Right hindlimb (tissue), 1 donor: ENCODE measurements at regions not wholly inside any gene's neighbourhood (a gene's known extent, or its start where the extent isn't known, plus 50 kb on each side); places are given as distances from the start of the nearest gene placed in this dataset.
A peak's percentile ranks its signal among the peaks of the same experiment; 100 is the strongest.
"Not testable (repeated sequence)": the region's sequence is repeated elsewhere in the genome, so short reads cannot be mapped to it uniquely, and the experiment has no call there.

Experiments
- DNase-seq: peaks from one replicate; pipeline ENCODE4 v3.0.0-alpha.2; 2018

DNA sequence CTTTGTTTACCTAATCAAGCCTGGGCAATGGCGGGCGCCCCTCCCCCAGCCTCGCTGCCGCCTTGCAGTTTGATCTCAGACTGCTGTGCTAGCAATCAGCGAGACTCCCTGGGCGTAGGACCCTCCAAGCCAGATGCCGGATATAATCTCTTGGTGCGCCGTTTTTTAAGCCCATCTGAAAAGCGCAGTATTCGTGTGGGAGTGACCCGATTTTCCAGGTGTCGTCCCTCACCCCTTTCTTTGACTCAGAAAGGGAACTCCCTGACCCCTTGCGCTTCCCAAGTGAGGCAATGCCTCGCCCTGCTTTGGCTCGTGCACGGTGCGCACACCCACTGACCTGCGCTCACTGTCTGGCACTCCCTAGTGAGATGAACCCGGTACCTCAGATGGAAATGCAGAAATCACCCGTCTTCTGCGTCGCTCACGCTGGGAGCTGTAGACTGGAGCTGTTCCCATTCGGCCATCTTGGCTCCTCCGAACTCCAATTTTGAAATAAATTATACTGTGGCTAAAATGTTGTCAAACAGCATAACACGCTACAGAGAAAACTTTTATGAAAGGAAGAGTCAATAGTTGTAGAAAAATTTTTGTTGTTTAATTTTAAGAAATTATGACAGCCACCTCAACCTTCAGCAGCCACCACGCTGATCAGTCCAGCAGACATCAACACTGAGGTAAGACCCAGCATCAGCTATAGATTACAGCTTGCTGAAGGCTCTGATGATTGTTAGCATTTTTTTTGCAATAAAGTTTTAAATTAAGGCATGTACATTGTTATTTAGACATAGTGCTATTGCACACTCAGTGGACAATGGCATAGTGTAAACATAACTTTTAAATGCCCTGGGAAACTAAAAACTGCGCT lies 384.7 kb upstream of the DEPDC1 start:
- not testable (repeated sequence) for DNase-seq

DNA sequence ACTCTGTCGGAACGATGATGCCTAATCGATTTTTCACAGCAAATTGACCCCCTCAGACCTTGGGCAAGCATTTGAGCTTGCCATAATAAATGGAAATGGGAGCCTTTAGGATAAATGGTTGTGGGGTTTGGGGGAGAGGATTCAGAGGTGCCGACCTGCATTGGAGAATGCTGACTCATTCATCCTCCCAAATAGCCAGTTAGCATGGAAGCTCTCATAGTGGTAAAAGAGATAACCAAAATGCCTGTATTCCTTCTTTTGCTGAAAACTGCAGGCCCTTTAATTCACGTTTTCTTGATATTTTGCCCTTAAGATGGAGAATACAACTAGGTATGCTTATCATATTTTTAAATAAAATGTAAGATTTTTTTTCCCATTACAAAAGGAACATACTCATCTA lies 392.6 kb upstream of the DEPDC1 start:
- DNase-seq, result no peak

DNA sequence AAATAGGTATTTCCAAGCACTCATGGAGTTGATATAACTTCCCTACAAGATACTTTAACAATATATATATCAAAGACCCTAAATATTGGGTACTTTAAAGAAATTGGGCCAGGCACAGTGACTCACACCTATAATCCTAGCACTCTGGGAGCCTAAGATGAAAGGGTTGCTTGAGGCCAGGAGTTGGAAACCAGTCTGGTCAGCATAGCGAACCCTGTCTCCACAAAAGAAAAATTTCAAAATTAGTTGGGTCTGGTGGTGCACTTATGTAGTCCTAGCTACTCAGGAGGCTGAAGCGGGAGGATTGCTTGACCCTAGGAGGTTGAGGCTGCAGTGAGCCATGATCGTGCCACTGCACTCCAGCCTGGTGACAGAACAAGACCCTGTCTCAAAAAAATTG lies 393.9 kb upstream of the DEPDC1 start:
- DNase-seq, result no peak

DNA sequence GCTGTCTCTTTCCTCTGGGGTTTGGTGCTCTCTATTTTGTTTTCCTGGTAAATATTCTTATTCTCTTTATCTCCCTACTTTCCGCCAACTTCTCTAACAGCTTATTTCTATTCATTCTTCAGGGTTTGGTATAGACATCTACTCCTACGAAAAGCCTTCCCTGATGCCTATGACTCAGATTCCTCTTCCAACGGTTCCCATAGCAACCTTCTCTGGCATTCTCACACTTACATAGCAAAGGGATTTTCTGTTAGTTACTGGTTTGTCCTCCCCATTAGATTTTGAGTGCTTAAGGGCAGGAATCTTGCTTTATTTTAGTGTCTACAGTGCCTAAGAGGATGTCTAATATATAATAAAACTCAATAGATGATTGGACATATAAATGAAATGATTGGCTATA lies 407.6 kb upstream of the DEPDC1 start:
- no peak for DNase-seq

DNA sequence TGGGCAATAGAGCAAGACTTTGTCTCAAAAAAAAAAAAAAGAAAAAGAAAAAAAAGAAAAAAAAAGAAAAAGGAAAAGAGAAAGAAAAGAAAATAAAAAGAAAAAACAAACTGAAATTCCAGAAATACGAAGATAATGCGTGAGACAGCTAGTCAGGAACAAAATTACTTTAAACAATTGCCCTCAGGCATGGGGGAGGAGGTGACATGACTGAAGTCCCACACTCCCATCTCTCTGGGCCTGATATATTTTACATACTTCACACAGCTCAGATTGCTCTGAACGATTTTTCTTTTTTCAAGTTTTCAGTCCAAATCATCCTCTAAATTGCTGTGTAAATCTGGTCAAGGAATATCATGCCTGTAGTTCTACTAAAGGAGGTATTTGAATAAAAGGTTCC lies 409.5 kb upstream of the DEPDC1 start:
- no peak for DNase-seq

DNA sequence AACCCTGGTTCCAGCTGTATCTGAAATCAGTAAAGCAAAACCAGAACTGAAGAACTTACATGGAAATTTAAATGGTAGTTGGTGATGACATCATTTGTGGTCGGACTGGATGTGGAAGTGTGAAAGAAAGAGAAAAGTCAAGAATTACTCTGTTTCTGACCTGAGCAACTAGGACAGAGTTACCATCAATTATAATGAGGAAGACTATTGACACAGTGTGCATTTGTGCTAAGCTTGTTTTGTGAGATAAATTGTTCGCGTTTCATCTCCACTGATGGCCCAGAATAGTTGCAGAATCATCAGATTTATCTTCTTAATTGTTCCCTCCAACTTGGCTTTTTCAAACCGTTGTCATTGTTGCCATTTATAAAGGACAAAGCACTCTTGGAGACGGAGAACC lies 410.6 kb upstream of the DEPDC1 start:
- no peak for DNase-seq

DNA sequence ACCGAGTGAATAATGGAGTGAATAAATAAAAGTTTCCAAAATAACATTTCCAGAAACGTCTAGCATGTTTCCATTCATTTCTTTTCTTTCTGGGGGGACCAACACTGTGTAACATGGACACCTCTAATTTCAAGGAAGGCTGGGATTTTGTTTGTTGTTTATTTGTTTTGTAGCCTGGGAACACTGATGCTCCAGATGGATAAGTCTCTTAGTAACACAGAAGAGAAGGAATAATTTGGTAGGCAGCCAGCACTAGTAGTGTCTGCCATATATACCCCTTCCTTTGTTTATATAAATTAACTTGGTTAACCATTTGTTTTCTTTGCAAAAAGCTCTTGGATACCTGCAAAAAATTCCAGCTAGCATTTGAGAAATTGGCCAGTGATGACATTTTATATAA lies 411.4 kb upstream of the DEPDC1 start:
- DNase-seq, result no peak

DNA sequence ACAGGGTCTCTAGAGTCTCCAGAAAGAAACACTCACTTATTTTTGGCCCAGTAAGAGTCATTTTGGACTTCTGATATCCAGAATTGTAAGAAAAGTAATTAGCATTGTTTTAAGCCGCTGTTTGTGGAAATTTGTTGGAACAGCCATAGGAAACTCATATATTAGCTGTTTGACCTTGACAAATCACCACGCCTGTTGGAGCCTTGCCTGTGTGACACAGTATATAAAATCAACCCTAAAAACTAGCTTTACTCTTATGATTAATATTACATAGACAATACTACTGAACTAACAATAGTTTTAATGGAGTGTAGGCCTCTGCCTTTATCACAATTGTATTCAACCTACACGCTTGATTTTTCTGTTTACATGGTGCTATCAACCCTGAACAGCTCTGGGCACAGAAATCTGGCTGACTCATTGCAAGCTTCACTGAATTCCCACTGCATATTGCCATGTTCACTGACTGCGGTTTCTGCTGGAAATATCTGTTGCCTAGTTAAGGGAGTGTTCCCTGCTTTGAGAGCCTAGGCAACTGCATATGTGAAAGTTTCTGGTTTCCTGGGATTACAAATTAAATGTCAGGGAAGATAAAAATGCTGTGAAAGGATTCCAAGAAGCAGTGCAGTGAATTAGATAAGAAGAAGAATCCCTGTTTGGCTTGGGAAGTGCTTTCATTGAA lies 419.5 kb upstream of the DEPDC1 start:
- DNase-seq, result peak; percentile 51

DNA sequence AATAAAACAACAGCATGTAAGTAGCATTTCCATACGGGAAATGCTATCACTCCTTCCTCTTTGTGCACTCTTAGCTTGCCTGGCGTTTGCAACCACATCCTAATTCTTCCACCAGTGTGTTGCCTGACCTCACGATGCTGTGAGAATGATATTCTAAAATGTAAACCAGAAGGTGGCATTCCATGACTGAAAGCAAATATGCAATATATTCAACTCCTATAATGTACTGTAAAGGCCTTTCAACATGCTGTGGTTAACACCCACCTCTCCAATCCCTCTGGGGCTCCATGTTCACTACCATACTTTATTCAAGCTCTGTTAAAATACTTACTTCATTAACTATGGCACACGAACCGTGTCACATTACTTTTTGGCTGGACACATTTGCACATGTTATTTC lies 420.6 kb upstream of the DEPDC1 start:
- peak; percentile 29 for DNase-seq

DNA sequence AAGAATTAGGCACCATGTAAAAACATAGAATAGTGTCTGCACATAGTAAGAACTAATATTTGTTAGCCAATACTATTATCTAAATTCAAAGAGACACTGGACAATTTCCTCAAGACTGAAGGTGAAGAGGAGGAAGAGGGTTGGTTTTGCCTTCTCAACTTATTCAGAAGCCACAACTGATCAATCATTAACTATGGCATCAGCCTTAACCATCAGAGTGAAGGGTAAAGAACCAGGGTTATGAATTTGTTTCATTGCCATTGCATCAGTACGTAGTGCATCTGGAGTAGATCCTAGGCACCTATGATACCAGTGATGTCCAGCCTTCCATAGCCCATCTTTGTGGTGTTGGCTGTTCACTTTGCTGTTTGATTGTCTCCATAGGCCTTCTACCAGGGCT lies 421.7 kb upstream of the DEPDC1 start:
- DNase-seq, result no peak

DNA sequence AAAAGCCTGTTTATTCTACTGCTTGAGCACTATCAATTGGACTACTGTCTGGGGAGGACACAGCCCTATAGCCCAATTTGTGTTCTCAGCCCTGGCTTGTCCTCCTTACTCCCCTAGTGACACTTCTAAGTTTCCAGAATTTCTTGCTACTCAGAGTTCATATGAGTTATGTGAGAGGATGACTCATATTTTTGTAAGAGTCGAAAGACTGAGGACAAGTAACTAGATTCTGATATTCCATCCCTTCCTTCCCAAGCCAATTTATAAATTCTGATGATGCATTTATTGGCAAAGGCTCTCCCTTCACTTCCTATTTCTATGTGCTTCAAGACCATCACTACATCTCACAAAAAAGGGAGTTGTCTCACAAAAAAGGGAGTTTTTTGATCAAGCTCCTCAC lies 422.2 kb upstream of the DEPDC1 start:
- DNase-seq, result no peak

DNA sequence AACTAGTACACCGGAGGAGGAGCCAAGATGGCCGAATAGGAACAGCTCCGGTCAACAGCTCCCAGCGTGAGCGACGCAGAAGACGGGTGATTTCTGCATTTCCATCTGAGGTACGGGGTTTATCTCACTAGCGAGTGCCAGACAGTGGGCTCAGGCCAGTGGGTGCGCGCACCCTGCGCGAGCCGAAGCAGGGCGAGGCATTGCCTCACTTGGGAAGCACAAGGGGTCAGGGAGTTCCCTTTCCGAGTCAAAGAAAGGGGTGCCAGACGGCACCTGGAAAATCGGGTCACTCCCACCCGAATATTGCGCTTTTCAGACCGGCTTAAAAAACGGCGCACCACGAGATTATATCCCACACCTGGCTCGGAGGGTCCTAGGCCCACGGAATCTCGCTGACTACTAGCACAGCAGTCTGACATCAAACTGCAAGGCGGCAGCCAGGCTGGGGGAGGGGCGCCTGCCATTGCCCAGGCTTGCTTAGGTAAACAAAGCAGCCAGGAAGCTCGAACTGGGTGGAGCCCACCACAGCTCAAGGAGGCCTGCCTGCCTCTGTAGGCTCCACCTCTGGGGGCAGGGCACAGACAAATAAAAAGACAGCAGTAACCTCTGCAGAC lies 426.7 kb upstream of the DEPDC1 start:
- DNase-seq, result not testable (repeated sequence)

DNA sequence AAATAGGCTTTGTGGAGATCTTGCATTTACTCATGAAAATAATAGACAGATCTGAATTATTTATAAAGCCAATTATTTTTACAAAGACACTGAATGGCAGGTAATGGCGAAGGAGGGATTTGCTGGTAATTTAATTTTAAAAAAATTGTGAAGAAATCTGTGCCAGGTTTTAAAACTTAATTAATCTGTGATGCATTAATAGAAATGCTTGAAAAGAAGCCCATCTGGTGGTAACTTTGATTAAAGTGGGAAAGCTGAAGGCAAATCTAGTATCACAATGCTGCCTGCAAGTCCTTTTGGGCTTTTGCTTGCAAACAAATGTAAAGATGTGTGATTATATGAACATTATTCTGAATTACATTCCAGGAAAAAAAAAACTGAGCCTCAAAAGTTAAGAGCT lies 433.2 kb upstream of the DEPDC1 start:
- DNase-seq, result no peak

DNA sequence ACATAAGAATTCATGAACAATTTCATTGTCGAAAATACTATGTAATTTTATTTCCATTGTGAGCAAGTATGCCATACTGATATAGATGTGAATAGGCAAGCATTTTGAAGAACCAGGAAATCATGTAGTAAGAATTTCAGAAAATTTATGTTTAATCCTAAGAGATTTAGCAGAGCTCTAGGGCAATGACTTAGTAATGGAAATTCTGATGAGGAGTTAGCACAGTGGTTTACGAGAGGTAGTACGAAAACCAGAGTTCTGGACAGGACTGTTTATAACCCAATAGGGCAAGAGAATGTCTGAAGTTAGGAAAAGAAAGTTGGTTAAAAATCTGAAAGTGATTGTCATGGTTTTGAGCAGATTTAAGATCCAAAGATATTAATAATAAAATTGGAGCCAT lies 439.6 kb upstream of the DEPDC1 start:
- no peak for DNase-seq

DNA sequence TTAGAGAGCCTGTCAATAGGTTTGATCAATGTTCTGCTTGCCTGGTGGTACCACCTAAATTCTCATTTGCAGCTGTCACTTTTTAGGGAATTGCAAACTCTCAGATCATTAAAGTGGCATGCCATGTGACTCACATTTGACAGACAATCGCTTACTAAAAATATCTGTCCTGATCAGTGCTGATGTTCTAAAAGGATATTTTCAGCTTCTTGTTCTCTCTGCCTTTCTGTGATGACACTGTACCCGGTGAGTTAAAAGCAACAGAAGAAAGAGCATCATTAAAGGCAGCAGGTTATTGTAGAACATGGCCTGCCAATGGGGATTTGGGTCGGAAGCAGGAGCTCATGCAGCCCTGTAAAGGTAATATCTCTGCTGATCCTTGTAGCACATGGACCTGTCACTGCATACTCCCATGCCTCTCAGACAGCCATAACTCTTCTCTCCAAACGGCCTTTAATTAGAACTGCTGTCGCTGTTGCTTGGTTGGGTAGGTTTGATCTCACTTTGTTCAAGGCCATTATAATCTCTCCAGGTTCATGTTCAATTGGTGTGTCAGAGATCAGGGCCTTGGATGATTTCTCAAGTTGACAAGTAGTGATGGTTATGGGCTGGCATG lies 441.3 kb upstream of the DEPDC1 start:
- no peak for DNase-seq

DNA sequence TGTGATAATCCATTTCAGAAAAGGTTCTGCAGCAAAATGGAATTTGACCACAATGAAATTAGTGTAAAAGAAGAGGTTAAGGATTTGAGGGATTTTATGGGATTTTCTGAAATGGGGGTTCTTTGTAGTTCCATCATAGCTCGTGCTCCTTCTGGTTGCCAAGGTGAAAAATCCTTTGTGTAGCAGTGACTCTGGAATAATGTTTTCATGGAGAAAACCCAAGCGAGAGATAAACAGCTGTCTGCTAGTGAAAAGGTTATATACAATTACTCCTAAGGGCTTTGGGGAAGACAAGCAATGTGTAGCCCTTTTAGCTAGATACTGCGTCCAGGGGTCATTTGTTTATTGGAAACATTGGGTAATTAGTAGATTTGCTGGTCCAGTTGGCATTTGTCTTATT lies 453.2 kb upstream of the DEPDC1 start:
- no peak for DNase-seq

DNA sequence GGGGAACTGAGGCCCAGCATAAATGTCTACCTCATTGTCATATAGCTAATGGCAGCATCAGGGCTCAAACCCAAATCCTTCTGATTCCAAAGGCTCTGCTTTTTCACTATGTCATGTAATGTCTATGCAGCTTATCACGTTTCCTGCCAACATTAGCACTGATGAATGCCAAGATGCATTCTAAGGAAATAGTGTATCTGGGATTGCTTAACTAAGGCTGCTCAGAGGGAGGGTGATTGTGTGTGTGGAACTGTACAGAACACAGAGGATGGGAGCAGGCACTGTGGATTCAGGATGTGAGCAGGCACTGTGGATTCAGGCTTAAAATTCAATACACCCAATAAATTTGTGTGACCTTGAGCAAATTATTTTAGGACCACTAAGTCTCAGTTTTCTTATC lies 456.4 kb upstream of the DEPDC1 start:
- no peak for DNase-seq

DNA sequence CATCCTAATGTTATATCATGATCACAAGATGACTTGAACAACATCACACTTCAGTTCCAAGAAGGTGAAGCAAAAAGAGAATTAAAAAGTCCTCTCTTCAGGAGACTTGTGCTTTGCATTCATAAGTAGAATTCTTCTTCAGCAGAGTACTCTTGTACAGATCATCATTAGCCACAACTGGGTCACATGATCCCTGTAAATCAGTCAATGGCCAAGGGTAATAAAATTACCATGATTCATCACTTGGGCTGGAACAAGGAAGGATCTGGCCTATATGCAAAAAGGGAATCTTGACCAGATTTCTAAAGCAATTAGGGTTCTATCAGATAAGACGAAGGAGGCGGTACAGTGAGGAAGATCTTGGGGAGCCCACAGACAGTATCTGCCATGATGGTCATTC lies 458.0 kb upstream of the DEPDC1 start:
- DNase-seq, result no peak

DNA sequence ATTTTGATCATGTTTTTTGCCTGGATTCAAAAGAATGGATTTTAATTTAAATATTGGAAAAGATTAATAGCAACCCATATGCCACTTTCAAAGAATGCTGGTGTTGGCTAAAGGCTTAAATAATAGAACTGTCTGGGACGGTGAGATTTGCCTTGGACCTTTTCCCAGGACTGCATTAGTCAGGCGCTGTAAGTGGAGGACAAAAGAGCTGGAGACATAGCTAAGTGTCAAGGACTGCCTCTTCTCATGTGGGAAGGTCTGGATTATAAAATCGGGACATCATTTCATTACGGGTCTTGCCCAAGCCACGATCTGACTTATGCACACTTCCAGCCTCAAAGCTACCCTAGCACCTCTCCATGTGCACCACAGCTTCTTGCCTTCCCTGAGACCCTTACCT lies 458.5 kb upstream of the DEPDC1 start:
- DNase-seq, result no peak

DNA sequence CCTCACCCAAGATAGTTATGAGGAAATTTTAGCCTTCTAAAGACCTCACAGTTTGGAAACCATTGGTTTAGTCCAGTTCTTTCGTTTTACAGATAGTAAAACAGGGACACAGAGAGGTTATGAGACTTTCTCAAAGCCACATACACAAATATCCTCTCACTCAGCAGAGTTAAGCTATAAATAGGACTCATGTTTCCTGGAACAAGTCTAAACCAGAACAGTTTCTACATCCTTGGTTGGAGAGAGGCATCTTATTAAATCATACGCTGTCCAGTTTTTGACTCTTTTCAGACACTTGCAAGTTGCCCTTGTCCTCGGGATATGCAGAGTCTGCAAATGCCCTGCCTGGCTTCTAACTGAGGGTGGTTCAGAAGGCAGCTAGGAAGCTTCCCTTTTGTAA lies 462.1 kb upstream of the DEPDC1 start:
- DNase-seq, result no peak

DNA sequence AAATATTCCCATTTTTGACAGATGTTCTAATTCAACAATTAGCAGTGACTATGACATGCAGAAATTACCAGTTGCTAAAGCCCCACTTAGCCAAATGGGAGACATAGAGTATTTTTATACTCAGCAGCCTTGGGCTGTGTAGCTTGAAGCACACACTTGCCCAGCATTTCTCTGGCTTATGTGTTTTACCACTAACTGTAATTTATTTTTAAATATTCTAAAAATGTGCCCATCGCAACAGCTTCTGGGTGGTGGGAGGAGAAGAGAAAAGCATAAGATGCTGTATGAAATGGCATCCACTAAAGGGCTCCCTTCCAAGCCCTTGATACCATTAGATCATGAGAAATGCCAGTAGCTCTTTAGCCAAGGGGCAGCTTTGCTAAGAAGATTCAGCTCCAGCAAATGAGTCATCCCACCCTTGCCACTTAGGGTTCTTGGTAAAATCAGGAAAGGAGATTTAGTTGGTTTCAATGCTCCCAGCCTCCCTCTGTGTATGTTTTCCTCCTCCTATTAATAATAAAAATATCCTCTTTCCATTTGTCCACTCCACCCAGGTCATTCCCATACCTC lies 462.7 kb upstream of the DEPDC1 start:
- DNase-seq, result no peak

DNA sequence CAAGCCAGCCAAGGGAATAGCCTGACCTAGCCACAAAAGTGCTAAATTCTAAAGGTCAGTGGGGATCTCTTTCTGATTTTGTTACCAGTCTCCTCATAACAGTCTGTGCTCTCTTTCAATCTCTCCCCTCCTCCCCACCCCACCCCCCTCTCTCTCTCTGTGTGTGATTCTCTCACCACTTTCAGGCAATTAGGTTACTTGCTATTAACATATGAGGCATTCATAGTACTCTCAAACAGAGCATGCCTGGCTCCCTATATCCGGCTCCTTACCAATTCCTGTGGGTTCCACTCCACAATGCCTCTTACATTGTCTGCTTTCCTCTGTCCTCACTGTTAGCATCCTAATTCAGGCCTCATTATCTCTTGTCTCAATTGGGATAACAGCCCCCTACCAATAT lies 464.3 kb upstream of the DEPDC1 start:
- DNase-seq, result no peak

DNA sequence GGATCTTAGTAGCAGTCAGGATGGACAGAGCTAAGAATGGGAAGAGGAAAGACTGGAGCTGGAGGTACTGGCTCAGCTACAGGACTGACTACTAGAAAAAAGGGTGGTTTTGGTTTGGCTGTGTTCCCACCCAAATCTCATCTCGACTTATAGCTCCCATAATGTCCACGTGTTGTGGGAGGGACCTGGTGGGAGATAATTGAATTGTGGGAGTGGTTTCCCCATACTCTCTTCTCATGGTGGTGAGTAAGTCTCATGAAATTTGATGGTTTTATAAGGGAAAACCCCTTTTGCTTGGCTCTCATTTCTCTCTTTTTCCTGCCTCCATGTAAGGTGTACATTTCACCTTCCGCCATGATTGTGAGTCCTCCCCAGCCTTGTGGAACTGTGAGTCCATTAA lies 466.5 kb upstream of the DEPDC1 start:
- DNase-seq, result no peak
